GM12878 (cell line): ENCODE measurements at regions not wholly inside any gene's neighbourhood (a gene's known extent, or its start where the extent isn't known, plus 50 kb on each side); places are given as distances from the start of the nearest gene placed in this dataset.

ENCODE experiments used
- ATAC-seq: fragments of 200-7000 bp; cut with Tn5 transposase; 3 replicates; pipeline ENCODE4 v1.9.1; 2020; ENCODE audit warnings: mild to moderate bottlenecking, moderate library complexity
- BruUV-seq: library from RNA; stranded (reverse); fragments of 400-500 nt; replicated peaks from 2 replicates; lab custom pipeline; 2021; lab: Mats Ljungman, UMichigan
- CTCF ChIA-PET: fragments of 300-600 bp; sonication (Branson Sonifier 250); formaldehyde crosslinking; extraction: SDS; loops from one replicate; lab custom pipeline; 2021; ENCODE audit warnings: inconsistent platforms; lab: Yijun Ruan, JAX
- POLR2A ChIA-PET: fragments of 350-600 bp; formaldehyde crosslinking; extraction: SDS; loops from one replicate; lab custom pipeline; 2021; ENCODE audit warnings: inconsistent platforms; lab: Charles Lee
- RAD21 ChIA-PET: fragments of 300-600 bp; sonication (Branson Sonifier 250); formaldehyde crosslinking; loops from one replicate; lab custom pipeline; 2023; ENCODE audit warnings: antibody characterized with exemption; ENCODE audit not compliant: unreplicated experiment; lab: Charles Lee
- SMC1A ChIA-PET: fragments of 300-600 bp; sonication (Branson Sonifier 250); formaldehyde crosslinking; loops from one replicate; lab custom pipeline; 2023; ENCODE audit not compliant: unreplicated experiment, uncharacterized antibody; lab: Charles Lee
- DNase-seq: peaks from one replicate; pipeline ENCODE4 v3.0.0-alpha.2; 2011; ENCODE audit warnings: low read depth, low spot score
- FAIRE-seq: peaks from 3 replicates; lab custom pipeline; 2011; peaks lifted over from hg19 to GRCh38; lab: Jason Lieb, UNC
- H2AFZ ChIP-seq: 2 replicates; pipeline ENCODE4 v1.6.0; 2011; ENCODE audit warnings: low read depth, low read length, control low read depth; ENCODE audit not compliant: control insufficient read depth
- H3K27ac ChIP-seq: 2 replicates; pipeline ENCODE4 v1.5.1; 2011; ENCODE audit warnings: control low read depth; ENCODE audit not compliant: control insufficient read depth, insufficient read depth
- H3K27me3 ChIP-seq, 2 experiments: replicated peaks in 1 of 2; 2 replicates each; pipeline versions ENCODE4 v1.6.0 to v1.6.1; 2011; ENCODE audit warnings: low read length in 1 of 2; ENCODE audit not compliant: control insufficient read depth in 2 of 2, insufficient read depth in 2 of 2
- H3K36me3 ChIP-seq, 2 experiments: 2 replicates each; pipeline ENCODE4 v1.5.1; 2011; ENCODE audit warnings: low read length in 1 of 2; ENCODE audit not compliant: control insufficient read depth in 2 of 2, insufficient read depth in 2 of 2
- H3K4me1 ChIP-seq: 2 replicates; pipeline ENCODE4 v1.6.1; 2011; ENCODE audit warnings: mild to moderate bottlenecking, low read length, moderate library complexity, mixed read lengths; ENCODE audit not compliant: control insufficient read depth, insufficient read depth
- H3K4me2 ChIP-seq: 2 replicates; pipeline ENCODE4 v1.6.0; 2011; ENCODE audit warnings: control low read depth; ENCODE audit not compliant: control insufficient read depth, insufficient read depth
- H3K4me3 ChIP-seq: fragments of 200-600 bp; sonication (generic); 2 replicates; pipeline ENCODE4 v1.5.1; 2016
- H3K79me2 ChIP-seq: 2 replicates; pipeline ENCODE4 v1.6.0; 2011; ENCODE audit warnings: low read length; ENCODE audit not compliant: control insufficient read depth, insufficient read depth
- H3K9ac ChIP-seq: 2 replicates; pipeline ENCODE4 v1.8.0; 2011; ENCODE audit warnings: low read length, control low read depth, mixed read lengths; ENCODE audit not compliant: control insufficient read depth, insufficient read depth
- H3K9me3 ChIP-seq: replicated peaks from 3 replicates; pipeline ENCODE4 v1.5.1; 2011; ENCODE audit warnings: mild to moderate bottlenecking, low read length; ENCODE audit not compliant: control insufficient read depth, insufficient read depth
- H4K20me1 ChIP-seq: 2 replicates; pipeline ENCODE4 v1.6.0; 2011; ENCODE audit not compliant: control insufficient read depth, insufficient read depth
- IKZF2 ChIP-seq, 2 experiments: fragments of 450-650 bp; IDR thresholded peaks; 2 replicates each; pipeline ENCODE4 v1.6.1; 2017; ENCODE audit warnings: mild to moderate bottlenecking in 2 of 2, moderate library complexity in 2 of 2
- TCF12 ChIP-seq: IDR thresholded peaks from 2 replicates; pipeline ENCODE4 v1.6.1; 2011; ENCODE audit warnings: low read depth, mild to moderate bottlenecking, low read length
- YBX1 ChIP-seq: fragments of 450-650 bp; IDR thresholded peaks from 2 replicates; pipeline ENCODE4 v1.6.1; 2016; ENCODE audit warnings: antibody characterized with exemption
- ZBTB40 ChIP-seq: fragments of 450-650 bp; IDR thresholded peaks from 2 replicates; pipeline ENCODE4 v1.6.1; 2016; ENCODE audit warnings: mild to moderate bottlenecking, moderate library complexity, borderline replicate concordance
- WGBS: methylation state at CpG from one replicate; pipeline ENCODE4 v1.1.6; 2016; ENCODE audit warnings: low lambda C conversion rate; ENCODE audit not compliant: insufficient replicate concordance, insufficient coverage; ENCODE audit errors: missing lambda C conversion rate; 5-methylcytosine and 5-hydroxymethylcytosine counted together
- in situ Hi-C: fragments of 300-500 bp; cut with MboI; formaldehyde crosslinking; loops from 9 replicates; pipeline ENCODE4 v1.14.3; 2018; ENCODE audit warnings: mixed read lengths
- intact Hi-C: fragments of 100-400 bp; cut with micrococcal nuclease; formaldehyde crosslinking; loops from one replicate; pipeline ENCODE4 v1.14.2; 2022; ENCODE audit not compliant: unreplicated experiment
- TF ChIP-seq, protein P1 (sequence below): fragments of 450-650 bp; IDR thresholded peaks from 2 replicates; pipeline ENCODE4 v1.6.1; 2018; ENCODE audit warnings: borderline replicate concordance, mild to moderate bottlenecking; ENCODE audit not compliant: partially characterized antibody

GRCh38 chr17:72427761-72428109 is 306.9 kb downstream of the SOX9 start:
- Histone ChIP-seq H3K36me3 (peaks cover 0 to 2% of the 10 kb centered on the region in 2 experiments; a peak in 1 of 4 replicates), H3K4me2 (no peak overlapping the region), H3K79me2 (peaks cover 19% of the 10 kb centered on the region), H3K27ac (no peak overlapping the region), H4K20me1 (no peaks in the 10 kb centered on the region), H3K4me1 (peaks cover 33% of the 10 kb centered on the region), H3K27me3 (no peaks in the 10 kb centered on the region), H2AFZ (no peak overlapping the region), H3K9me3 (no peaks in the 10 kb centered on the region), H3K9ac (no peak overlapping the region), H3K4me3 (no peak overlapping the region)
- no peak for FAIRE-seq
- in situ Hi-C loops, result loop anchor here (5.0 to 10.0 kb wide), 2 partner anchors 35 to 303 kb away; partner anchors contain the start of gene SOX9
- RAD21 ChIA-PET, result interaction anchor here (0.9 to 11.4 kb wide), 8 partner anchors 10 to 306 kb away, joined by 3 to 361 read pairs (median 4); no protein-coding TSS in a partner anchor
- BruUV-seq, result no TSS peak
- intact Hi-C loops, result no loop called here
- DNase-seq, result no peak
- POLR2A ChIA-PET, result interaction anchor here (0.6 to 9.6 kb wide), 4 partner anchors 36 to 397 kb away, joined by 3 to 170 read pairs (median 4); no protein-coding TSS in a partner anchor
- 78% methylated on average over 5 of the region's 5 CpGs for WGBS
- SMC1A ChIA-PET, result interaction anchor here (0.8 to 12.7 kb wide), 8 partner anchors 8 to 117 kb away, joined by 3 to 335 read pairs (median 6); no protein-coding TSS in a partner anchor
- ATAC-seq, result no peak
- CTCF ChIA-PET, result interaction anchor here (0.6 to 9.8 kb wide), 6 partner anchors 37 to 112 kb away, joined by 3 to 101 read pairs (median 4); no protein-coding TSS in a partner anchor
- no peak for TF ChIP-seq ZBTB40
- TF ChIP-seq IKZF2 (IDR thresholded peaks at IDR 0.05), result no peak
- no peak for TF ChIP-seq YBX1
- TF ChIP-seq, protein P1, sequence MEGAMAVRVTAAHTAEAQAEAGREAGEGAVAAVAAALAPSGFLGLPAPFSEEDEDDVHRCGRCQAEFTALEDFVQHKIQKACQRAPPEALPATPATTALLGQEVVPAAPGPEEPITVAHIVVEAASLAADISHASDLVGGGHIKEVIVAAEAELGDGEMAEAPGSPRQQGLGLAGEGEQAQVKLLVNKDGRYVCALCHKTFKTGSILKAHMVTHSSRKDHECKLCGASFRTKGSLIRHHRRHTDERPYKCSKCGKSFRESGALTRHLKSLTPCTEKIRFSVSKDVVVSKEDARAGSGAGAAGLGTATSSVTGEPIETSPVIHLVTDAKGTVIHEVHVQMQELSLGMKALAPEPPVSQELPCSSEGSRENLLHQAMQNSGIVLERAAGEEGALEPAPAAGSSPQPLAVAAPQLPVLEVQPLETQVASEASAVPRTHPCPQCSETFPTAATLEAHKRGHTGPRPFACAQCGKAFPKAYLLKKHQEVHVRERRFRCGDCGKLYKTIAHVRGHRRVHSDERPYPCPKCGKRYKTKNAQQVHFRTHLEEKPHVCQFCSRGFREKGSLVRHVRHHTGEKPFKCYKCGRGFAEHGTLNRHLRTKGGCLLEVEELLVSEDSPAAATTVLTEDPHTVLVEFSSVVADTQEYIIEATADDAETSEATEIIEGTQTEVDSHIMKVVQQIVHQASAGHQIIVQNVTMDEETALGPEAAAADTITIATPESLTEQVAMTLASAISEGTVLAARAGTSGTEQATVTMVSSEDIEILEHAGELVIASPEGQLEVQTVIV, result no peak
- TF ChIP-seq TCF12, result no peak
